ENCODE measurements at regions not wholly inside any gene's neighbourhood (a gene's known extent, or its start where the extent isn't known, plus 50 kb on each side); places are given as distances from the start of the nearest gene placed in this dataset.
"Not testable (repeated sequence)": the region's sequence is repeated elsewhere in the genome, so short reads cannot be mapped to it uniquely, and the experiment has no call there.

GRCh38 chr4:189600718-189601435 lies 339.8 kb upstream of the FRG1 start:
- DNase-seq (ENCODE audit: low spot score), result no peak

GRCh38 chr4:189602827-189603226 lies 337.8 kb upstream of the FRG1 start:
- DNase-seq (ENCODE audit: low spot score), result not testable (repeated sequence)

DNA sequence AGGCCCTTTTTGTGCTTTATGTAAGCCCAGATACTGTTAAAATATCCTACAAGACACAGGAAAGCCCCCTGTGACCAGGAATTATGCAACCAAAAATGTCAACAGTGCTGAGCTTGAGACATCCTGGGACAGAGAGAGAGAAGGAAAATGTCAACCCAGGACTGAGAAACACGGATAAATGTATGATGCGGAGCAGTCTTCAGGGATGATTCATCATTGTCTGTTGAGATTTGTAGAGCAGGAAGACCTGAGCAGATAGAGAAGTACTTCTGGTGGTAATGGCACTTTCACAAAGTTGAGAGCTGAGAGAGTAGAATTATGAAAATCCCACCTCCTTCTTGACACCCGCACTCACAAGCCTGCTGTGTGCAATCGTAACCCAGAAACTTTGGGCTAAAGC lies 330.1 kb upstream of the FRG1 start:
- DNase-seq (ENCODE audit: low spot score), result not testable (repeated sequence)

DNA sequence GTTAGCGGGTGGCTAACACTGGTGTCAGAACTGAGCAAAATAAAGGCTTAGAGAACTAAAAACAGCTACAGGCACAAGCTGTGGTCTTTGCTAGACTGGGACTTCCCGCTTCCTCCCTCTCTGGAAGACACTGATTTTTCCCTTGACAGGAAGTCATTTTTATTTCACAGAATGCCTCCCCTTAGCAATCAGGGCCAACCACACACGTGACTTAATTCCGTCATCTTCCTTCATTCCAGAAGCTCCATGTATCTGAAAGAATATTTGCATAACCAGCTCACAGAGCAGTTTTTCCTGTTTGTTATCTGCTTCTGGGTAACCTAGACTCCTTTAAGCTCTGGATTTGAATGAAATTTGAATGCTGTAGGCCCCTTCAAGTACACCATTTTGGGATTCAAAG lies 327.5 kb upstream of the FRG1 start:
- no peak for DNase-seq (ENCODE audit: low spot score)

DNA sequence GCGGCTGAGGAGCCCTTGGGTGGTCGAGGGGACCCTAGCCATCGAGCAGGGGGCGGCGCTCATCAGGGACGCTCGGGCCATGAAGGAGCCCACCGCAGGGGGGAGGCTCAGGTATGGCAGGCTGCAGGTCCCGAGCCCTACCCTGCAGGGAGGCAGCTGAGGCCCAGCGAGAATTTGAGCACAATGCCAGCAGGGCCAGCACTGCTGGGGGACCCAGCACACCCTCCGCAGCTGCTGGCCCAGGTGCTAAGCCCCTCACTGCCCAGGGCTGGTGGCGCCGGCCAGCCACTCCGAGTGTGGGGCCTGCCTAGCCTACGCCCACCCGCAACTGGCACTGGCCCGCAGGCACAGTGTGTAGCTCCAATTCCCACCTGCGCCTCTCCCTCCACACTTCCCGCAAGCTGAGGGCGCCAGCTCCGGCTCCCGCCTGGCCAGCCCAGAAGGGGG lies 325.4 kb upstream of the FRG1 start:
- no peak for DNase-seq (ENCODE audit: low spot score)

DNA sequence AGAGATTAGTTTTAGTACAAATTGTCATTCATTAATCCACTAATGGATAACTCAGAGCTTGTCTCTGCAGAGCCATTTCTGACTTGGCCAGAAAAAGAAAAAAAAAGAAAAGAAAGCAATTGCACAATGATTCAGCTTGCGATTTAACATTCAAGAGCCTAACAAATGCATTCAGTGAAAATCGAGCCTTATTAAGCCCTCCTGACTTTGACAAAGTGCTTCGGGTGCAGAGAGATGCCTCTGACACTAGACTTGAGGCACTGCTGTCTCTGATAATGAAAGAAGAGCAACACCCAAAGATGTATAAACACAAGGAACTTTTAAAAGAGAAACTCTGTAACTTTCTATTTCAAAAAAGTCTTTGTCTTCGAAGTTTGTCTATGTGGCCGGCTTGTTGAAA lies 322.9 kb upstream of the FRG1 start:
- DNase-seq (ENCODE audit: low spot score), result not testable (repeated sequence)

GRCh38 chr4:189619441-189620250 lies 321.0 kb upstream of the FRG1 start:
- DNase-seq (ENCODE audit: low spot score), result not testable (repeated sequence)

GRCh38 chr4:189622574-189622973 lies 318.1 kb upstream of the FRG1 start:
- DNase-seq (ENCODE audit: low spot score), result not testable (repeated sequence)

DNA sequence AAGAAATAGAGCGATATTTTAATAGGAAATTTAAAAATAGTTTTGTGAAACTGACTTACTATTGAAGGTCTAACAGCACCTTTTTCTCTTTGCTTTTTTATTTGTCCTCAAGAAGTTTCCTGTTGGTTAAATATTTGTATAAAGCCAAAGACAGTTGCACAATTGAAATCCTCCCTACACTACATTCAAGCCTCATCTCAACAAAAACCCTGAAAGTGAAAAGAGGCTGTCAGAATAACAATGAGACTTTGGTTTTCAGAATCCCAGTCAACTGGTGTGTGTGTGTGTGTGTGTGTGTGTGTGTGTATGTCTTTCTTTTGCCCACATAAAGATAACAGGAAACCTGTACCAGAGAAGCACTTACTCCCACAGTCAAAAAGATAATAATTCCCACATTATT lies 313.6 kb upstream of the FRG1 start:
- DNase-seq (ENCODE audit: low spot score), result not testable (repeated sequence)

- DNase-seq (ENCODE audit: low spot score), result not testable (repeated sequence)
Measured at GRCh38 chr4:189629733-189630132, 310.9 kb upstream of the FRG1 start.

GRCh38 chr4:189630913-189631567 lies 309.6 kb upstream of the FRG1 start:
- DNase-seq (ENCODE audit: low spot score), result not testable (repeated sequence)

GRCh38 chr4:189631568-189631916 lies 309.1 kb upstream of the FRG1 start:
- not testable (repeated sequence) for DNase-seq (ENCODE audit: low spot score)

- not testable (repeated sequence) for DNase-seq (ENCODE audit: low spot score)
Measured at GRCh38 chr4:189650436-189650835, 290.2 kb upstream of the FRG1 start.

- DNase-seq (ENCODE audit: low spot score), result not testable (repeated sequence)
Measured at GRCh38 chr4:189653130-189653653, 287.5 kb upstream of the FRG1 start.

DNA sequence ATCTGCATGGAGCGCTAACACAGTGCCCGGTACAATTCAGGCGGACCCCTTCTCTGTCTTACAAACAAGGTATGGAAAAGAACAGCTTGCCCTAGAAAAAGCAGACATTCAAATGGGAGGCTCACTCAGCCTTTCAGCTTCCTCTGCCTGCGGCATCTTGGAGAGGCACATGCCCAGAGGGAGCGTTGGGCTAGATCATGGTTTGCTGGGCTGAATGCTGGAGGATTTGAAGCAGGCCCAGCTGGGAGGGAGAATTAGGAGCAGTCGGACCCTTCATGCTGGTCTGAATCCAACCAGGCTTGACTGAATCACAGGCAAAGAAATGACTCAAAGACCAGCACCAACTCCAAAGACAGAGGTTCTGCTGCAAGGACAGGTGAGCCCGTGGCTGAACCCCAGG lies 286.7 kb upstream of the FRG1 start:
- DNase-seq (ENCODE audit: low spot score), result not testable (repeated sequence)

GRCh38 chr4:189654396-189654795 lies 286.3 kb upstream of the FRG1 start:
- DNase-seq (ENCODE audit: low spot score), result not testable (repeated sequence)

DNA sequence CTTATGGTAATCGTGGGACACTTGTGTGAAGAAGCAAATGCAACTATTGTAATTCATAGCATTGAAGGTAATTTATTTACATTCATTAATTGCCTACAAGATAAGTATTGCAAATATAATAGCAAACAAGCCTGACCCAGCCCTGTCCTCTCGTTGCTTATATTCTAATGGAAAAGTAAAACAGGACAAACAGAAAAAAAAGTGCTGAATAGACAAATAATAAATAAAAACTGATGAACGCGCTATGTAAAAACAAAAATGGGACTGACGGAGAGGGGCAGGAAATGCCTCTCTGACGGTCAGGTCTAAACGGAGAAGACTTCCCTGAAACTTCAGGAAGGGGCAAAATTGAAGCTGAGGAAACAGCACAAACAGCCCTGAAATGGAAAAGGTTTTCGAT lies 284.9 kb upstream of the FRG1 start:
- DNase-seq (ENCODE audit: low spot score), result not testable (repeated sequence)

DNA sequence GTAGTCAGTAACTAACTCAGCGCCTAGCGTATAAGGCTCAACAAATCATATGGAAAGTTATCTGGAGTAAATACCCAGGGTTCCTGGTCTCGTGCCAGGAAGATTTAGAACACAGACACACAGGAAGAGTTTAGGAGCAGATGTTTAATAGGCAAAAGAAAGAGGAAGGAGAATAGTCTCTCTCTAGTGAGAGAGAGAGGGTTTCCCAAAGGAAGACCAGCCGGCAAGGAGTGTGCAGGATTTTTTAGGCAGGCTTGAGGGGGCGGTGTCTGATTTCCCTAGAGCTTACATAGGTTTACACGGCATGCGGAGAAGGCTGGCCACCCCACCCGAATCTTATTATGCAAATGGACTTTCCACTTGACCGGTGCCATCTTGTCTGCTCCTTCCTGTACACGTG lies 284.0 kb upstream of the FRG1 start:
- no peak for DNase-seq (ENCODE audit: low spot score)

GRCh38 chr4:189658259-189658658 lies 282.4 kb upstream of the FRG1 start:
- DNase-seq (ENCODE audit: low spot score), result not testable (repeated sequence)

DNA sequence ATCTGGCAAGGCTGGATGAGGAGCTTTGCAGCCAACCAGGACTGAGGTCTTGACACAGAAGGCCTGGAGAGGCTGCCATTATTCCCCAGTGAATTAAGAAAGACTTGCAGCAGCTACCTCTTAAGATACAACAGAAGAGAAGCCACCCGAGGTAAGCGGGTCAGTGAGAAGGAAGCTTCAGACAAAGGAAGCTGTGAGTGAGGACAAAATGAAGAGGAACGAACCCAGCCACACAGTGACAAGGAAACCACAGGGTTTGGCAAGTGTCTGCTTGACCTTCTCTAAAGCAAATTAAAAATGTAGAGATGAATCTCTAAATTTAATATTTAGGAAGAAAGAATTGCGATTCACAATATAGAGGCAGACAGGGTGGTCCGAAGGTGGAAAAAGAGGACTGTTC lies 281.8 kb upstream of the FRG1 start:
- DNase-seq (ENCODE audit: low spot score), result not testable (repeated sequence)

DNA sequence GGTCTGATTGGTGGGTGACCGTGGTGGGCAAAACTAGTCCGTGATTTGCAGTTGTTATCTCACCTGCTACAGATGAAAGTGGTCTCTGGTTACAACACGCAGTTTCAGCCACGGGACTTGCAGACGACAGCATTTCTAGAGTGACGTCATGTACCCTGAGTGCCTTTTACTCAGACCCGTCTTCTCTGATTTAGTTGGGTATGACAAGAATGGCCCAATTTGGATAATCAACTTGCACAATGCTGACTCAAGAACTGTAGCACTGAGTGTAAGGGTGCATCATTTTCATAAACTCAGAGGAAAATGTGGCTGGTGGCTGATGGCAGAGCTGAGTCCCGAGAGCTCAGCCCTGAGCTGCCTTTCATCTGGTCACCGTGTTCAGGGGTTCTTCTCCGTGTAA lies 281.4 kb upstream of the FRG1 start:
- DNase-seq (ENCODE audit: low spot score), result no peak

DNA sequence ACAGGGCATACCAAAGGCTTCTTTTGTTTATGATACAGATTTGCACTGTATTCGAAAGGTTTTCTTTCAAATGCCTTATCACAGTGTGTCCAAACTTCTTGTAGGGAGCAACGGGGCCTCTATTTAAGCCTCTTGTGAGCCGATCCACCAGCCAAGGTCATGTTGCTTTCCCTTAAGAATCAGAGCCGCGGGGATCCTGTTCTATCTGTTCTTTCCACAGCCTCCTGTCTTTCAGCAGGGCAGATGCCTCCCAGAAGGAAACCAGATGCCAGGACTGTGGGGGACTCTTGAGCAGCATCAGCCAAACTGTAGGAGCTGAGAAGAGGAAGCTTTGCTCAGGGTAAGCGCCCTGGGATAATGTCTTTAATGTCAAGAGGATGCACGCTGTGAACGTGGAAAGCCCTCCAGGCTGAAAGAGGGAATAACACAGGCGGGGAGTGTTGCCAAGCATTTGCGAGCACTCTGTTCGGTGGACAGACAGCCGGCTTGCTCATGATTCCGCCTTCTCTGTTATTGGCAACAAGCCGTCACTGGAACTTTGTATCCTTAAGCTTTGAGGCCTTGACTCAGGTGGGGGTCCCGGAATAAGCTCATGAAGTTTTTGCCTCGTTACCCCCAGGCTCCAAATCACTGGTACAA lies 279.8 kb upstream of the FRG1 start:
- no peak for DNase-seq (ENCODE audit: low spot score)

Measured in AG20443 (cell line).